ENCODE measurements at regions not wholly inside any gene's neighbourhood (a gene's known extent, or its start where the extent isn't known, plus 50 kb on each side); places are given as distances from the start of the nearest gene placed in this dataset.

GRCh38 chr2:144982481-144982880 lies 462.6 kb upstream of the ZEB2 start:
- TF ChIP-seq CTCF (IDR thresholded peaks at IDR 0.05; ENCODE audit: insufficient read depth, low read length) = no peak
- TF ChIP-seq POLR2AphosphoS5 (IDR thresholded peaks at IDR 0.05; ENCODE audit: low read depth) = no peak
- no peak for TF ChIP-seq REST (IDR thresholded peaks at IDR 0.05; ENCODE audit: insufficient replicate concordance, low read depth)
- TF ChIP-seq GABPA (IDR thresholded peaks at IDR 0.05; ENCODE audit: low read depth) = no peak
- no peak for TF ChIP-seq SPI1 (IDR thresholded peaks at IDR 0.05; ENCODE audit: borderline replicate concordance, low read depth)

Measured in HL-60 (cell line).